CD14-positive monocyte (primary cell): ENCODE measurements at regions not wholly inside any gene's neighbourhood (a gene's known extent, or its start where the extent isn't known, plus 50 kb on each side); places are given as distances from the start of the nearest gene placed in this dataset.

Experiments used
- DNase-seq, 3 donors: peaks; one replicate each; pipeline ENCODE4 v3.0.0-alpha.2; 2011 to 2022
- H2AFZ ChIP-seq: 2 replicates; pipeline ENCODE4 v1.6.0; 2012; ENCODE audit warnings: mild to moderate bottlenecking, low read depth, low read length, inconsistent platforms; ENCODE audit not compliant: insufficient read depth, poor library complexity, severe bottlenecking
- H3K27ac ChIP-seq, 2 donors: 1 replicate in 1 of 2; 2 replicates in 1 of 2; pipeline ENCODE4 v1.5.1; 2012 to 2013; ENCODE audit warnings: low read length in 2 of 2, control low read depth in 1 of 2, inconsistent platforms in 1 of 2, low read depth in 1 of 2, mild to moderate bottlenecking in 1 of 2
- H3K27me3 ChIP-seq, 2 donors: one replicate each; pipeline versions ENCODE4 v1.6.0 to v1.6.1; 2011 to 2013; ENCODE audit warnings: low read length in 2 of 2; ENCODE audit not compliant: control insufficient read depth in 2 of 2, insufficient read depth in 2 of 2
- H3K36me3 ChIP-seq, 2 donors: replicated peaks in 1 of 2; 1 replicate in 1 of 2; 2 replicates in 1 of 2; pipeline versions ENCODE4 v1.5.1 to v1.6.1; 2012 to 2013; ENCODE audit warnings: low read length in 2 of 2, control low read depth in 1 of 2, inconsistent platforms in 1 of 2, mild to moderate bottlenecking in 1 of 2; ENCODE audit not compliant: insufficient read depth in 2 of 2, control insufficient read depth in 1 of 2
- H3K4me1 ChIP-seq, 2 donors: 1 replicate in 1 of 2; 2 replicates in 1 of 2; pipeline versions ENCODE4 v1.5.1 to v1.6.1; 2012 to 2013; ENCODE audit warnings: low read length in 2 of 2, control low read depth in 1 of 2, inconsistent platforms in 1 of 2, mild to moderate bottlenecking in 1 of 2, moderate library complexity in 1 of 2; ENCODE audit not compliant: insufficient read depth in 2 of 2, control insufficient read depth in 1 of 2
- H3K4me2 ChIP-seq: replicated peaks from 2 replicates; pipeline ENCODE3; 2012; ENCODE audit warnings: low read length, moderate library complexity, mild to moderate bottlenecking; ENCODE audit not compliant: poor library complexity, severe bottlenecking; ENCODE audit errors: extremely low read depth
- H3K4me3 ChIP-seq, 3 experiments: fragments of 200-600 bp in 1 of 3; sonication (generic) in 1 of 3; replicated peaks in 1 of 3; 1 replicate in 2 of 3; 2 replicates in 1 of 3; pipeline ENCODE4 v1.5.1; 2011 to 2013; ENCODE audit warnings: low read length in 3 of 3, mild to moderate bottlenecking in 3 of 3, control low read depth in 2 of 3, low read depth in 2 of 3, inconsistent platforms in 1 of 3, moderate library complexity in 1 of 3
- H3K79me2 ChIP-seq: 2 replicates; pipeline ENCODE4 v1.6.0; 2012; ENCODE audit warnings: mild to moderate bottlenecking, control low read depth, inconsistent platforms, low read length, moderate library complexity; ENCODE audit not compliant: insufficient read depth
- H3K9ac ChIP-seq: 2 replicates; pipeline ENCODE4 v1.6.0; 2017; ENCODE audit warnings: low read length, mild to moderate bottlenecking; ENCODE audit not compliant: insufficient read depth, poor library complexity, severe bottlenecking
- H3K9me3 ChIP-seq, 2 donors: replicated peaks in 1 of 2; 1 replicate in 1 of 2; 2 replicates in 1 of 2; pipeline versions ENCODE4 v1.5.1 to v1.6.1; 2012 to 2013; ENCODE audit warnings: low read length in 2 of 2, control low read depth in 1 of 2; ENCODE audit not compliant: control insufficient read depth in 1 of 2, insufficient read depth in 1 of 2
- H4K20me1 ChIP-seq: 2 replicates; pipeline ENCODE4 v1.6.0; 2012; ENCODE audit warnings: mild to moderate bottlenecking, low read length, control low read depth, moderate library complexity; ENCODE audit not compliant: insufficient read depth
- H3K27ac Mint-ChIP-seq, 7 donors: one replicate each; pipeline ENCODE4 v1.8.0; 2020; ENCODE audit warnings: mild to moderate bottlenecking in 7 of 7, mixed read lengths in 7 of 7, moderate library complexity in 6 of 7, inconsistent platforms in 2 of 7
- H3K27me3 Mint-ChIP-seq, 3 donors: one replicate each; pipeline ENCODE4 v1.8.0; 2021 to 2022; ENCODE audit warnings: low read depth in 3 of 3, mild to moderate bottlenecking in 3 of 3, mixed read lengths in 3 of 3, moderate library complexity in 3 of 3, inconsistent platforms in 1 of 3
- H3K36me3 Mint-ChIP-seq, 2 donors: one replicate each; pipeline ENCODE4 v1.8.0; 2020; ENCODE audit warnings: mixed read lengths in 2 of 2, inconsistent platforms in 1 of 2, mild to moderate bottlenecking in 1 of 2
- H3K4me1 Mint-ChIP-seq: one replicate; pipeline ENCODE4 v1.8.0; 2020; ENCODE audit warnings: mild to moderate bottlenecking, mixed read lengths
- H3K4me3 Mint-ChIP-seq, 2 donors: one replicate each; pipeline ENCODE4 v1.8.0; 2020; ENCODE audit warnings: mild to moderate bottlenecking in 2 of 2, mixed read lengths in 2 of 2, moderate library complexity in 1 of 2
- H3K9me3 Mint-ChIP-seq, 7 donors: one replicate each; pipeline ENCODE4 v1.8.0; 2020 to 2022; ENCODE audit warnings: mixed read lengths in 7 of 7, mild to moderate bottlenecking in 6 of 7, moderate library complexity in 6 of 7, inconsistent platforms in 2 of 7
- CTCF ChIP-seq: fragments of 200-600 bp; IDR thresholded peaks from one replicate; pipeline ENCODE4 v1.8.0; 2022; ENCODE audit warnings: antibody characterized with exemption, mild to moderate bottlenecking
- WGBS: methylation state at CpG from one replicate; pipeline ENCODE4 v1.1.5; 2013; ENCODE audit warnings: missing lambda C conversion rate; ENCODE audit not compliant: insufficient coverage; 5-methylcytosine and 5-hydroxymethylcytosine counted together
- intact Hi-C, 2 donors: fragments of 100-400 bp; cut with micrococcal nuclease; formaldehyde crosslinking; loops; one replicate each; pipeline versions ENCODE4 v1.15.0 to v1.15.1; 2023

- H3K4me2 ChIP-seq: no peak overlapping the region
- no CpG with 5 or more reads among the region's 2 CpGs for WGBS
- H3K36me3 Mint-ChIP-seq: no peaks in the 10 kb centered on the region
- H3K79me2 ChIP-seq: no peaks in the 10 kb centered on the region
- DNase-seq: no peak
- H3K4me1 Mint-ChIP-seq: no peaks in the 10 kb centered on the region
- no peaks in the 10 kb centered on the region for H3K9me3 ChIP-seq
- peaks cover 0 to 2% (median 0%) of the 10 kb centered on the region in 3 donors for H3K27me3 Mint-ChIP-seq
- H3K4me3 Mint-ChIP-seq: no peak overlapping the region
- no peak for TF ChIP-seq CTCF
- no peak overlapping the region for H3K27ac Mint-ChIP-seq
- peaks cover 0 to 7% (median 2%) of the 10 kb centered on the region in 7 donors for H3K9me3 Mint-ChIP-seq
- H3K36me3 ChIP-seq: no peaks in the 10 kb centered on the region
- no peaks in the 10 kb centered on the region for H4K20me1 ChIP-seq
- no peaks in the 10 kb centered on the region for H3K4me1 ChIP-seq
- H3K4me3 ChIP-seq: no peak overlapping the region
- no peak overlapping the region for H2AFZ ChIP-seq
- no peaks in the 10 kb centered on the region for H3K27me3 ChIP-seq
- H3K27ac ChIP-seq: no peak overlapping the region
- intact Hi-C loops: no loop called here
- H3K9ac ChIP-seq: no peak overlapping the region
These were observed 88.3 kb upstream of the CTNND2 start for GRCh38 chr5:11992518-11992917.

GRCh38 chr5:11985993-11986392 is 81.7 kb upstream of the CTNND2 start:
- H3K4me3 ChIP-seq: no peak overlapping the region
- intact Hi-C loops: no loop called here
- no peak for TF ChIP-seq CTCF
- no peak overlapping the region for H3K4me3 Mint-ChIP-seq
- no peaks in the 10 kb centered on the region for H3K79me2 ChIP-seq
- H3K27me3 Mint-ChIP-seq: peaks cover 0 to 2% (median 1%) of the 10 kb centered on the region in 3 donors
- H3K36me3 Mint-ChIP-seq: no peaks in the 10 kb centered on the region
- no peak overlapping the region for H2AFZ ChIP-seq
- H3K27me3 ChIP-seq: no peaks in the 10 kb centered on the region
- no peak overlapping the region for H3K27ac Mint-ChIP-seq
- no peak overlapping the region for H3K27ac ChIP-seq
- no peaks in the 10 kb centered on the region for H3K36me3 ChIP-seq
- H4K20me1 ChIP-seq: no peaks in the 10 kb centered on the region
- H3K9me3 ChIP-seq: no peaks in the 10 kb centered on the region
- no peak overlapping the region for H3K9ac ChIP-seq
- WGBS: no CpG with 5 or more reads among the region's 2 CpGs
- H3K4me1 Mint-ChIP-seq: no peaks in the 10 kb centered on the region
- H3K4me2 ChIP-seq: no peak overlapping the region
- no peaks in the 10 kb centered on the region for H3K4me1 ChIP-seq
- DNase-seq: no peak
- H3K9me3 Mint-ChIP-seq: peaks cover 0 to 5% (median 2%) of the 10 kb centered on the region in 7 donors
